ENCODE measurements at regions not wholly inside any gene's neighbourhood (a gene's known extent, or its start where the extent isn't known, plus 50 kb on each side); places are given as distances from the start of the nearest gene placed in this dataset.

GRCh38 chr5:72558046-72558336 is 50.8 kb upstream of the ZNF366 start:
- TF ChIP-seq CTCF (IDR thresholded peaks at IDR 0.05; ENCODE audit: poor library complexity, severe bottlenecking) = no peak
- no peak for TF ChIP-seq EZH2 (IDR thresholded peaks at IDR 0.05; ENCODE audit: borderline replicate concordance, insufficient read depth, low read length, poor library complexity, severe bottlenecking)
- TF ChIP-seq MXI1 (conservative IDR thresholded peaks at IDR 0.05; ENCODE audit: poor library complexity, severe bottlenecking) = no peak
- TF ChIP-seq RAD21 (conservative IDR thresholded peaks at IDR 0.05) = no peak
- TF ChIP-seq SMC3 (conservative IDR thresholded peaks at IDR 0.05; ENCODE audit: poor library complexity) = no peak
- no peak for TF ChIP-seq TAF1 (IDR thresholded peaks at IDR 0.05; ENCODE audit: low read depth)
- TF ChIP-seq EP300 (conservative IDR thresholded peaks at IDR 0.05; ENCODE audit: poor library complexity, severe bottlenecking) = no peak
- no peak for TF ChIP-seq POLR2AphosphoS5 (IDR thresholded peaks at IDR 0.05)
- no peak for TF ChIP-seq REST (IDR thresholded peaks at IDR 0.05; ENCODE audit: borderline replicate concordance)

Measured in neural cell (in vitro differentiated cells).